NCI-H345 treated with DMSO at 0.1 percent for 48 hours (cell line): ENCODE measurements at regions not wholly inside any gene's neighbourhood (a gene's known extent, or its start where the extent isn't known, plus 50 kb on each side); places are given as distances from the start of the nearest gene placed in this dataset.
A peak's percentile ranks its signal among the peaks of the same experiment; 100 is the strongest.
"Not testable (repeated sequence)": the region's sequence is repeated elsewhere in the genome, so short reads cannot be mapped to it uniquely, and the experiment has no call there.

Experiments
- DNase-seq: peaks from one replicate; lab custom pipeline; 2025; ENCODE audit not compliant: unreplicated experiment; lab: John Stamatoyannopoulos, UW

DNA sequence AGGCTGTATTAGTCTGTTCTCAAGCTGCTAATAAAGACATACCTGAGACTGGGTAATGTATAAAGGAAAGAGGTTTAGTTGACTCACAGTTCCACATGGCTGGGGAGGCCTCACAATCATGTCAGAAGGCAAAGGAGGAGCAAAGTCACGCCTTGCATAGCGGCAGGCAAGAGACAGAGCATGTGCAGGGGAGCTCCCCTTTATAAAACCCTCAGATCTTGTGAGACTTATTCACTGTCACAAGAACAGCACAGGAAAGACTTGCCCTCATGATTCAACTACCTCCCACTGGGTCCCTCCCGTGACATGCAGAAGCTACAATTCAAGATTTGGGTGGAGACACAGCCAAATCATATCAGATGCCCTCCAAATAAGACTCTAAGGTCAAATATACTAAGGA, 139.4 kb upstream of the TOP1 start:
- DNase-seq, result not testable (repeated sequence)

DNA sequence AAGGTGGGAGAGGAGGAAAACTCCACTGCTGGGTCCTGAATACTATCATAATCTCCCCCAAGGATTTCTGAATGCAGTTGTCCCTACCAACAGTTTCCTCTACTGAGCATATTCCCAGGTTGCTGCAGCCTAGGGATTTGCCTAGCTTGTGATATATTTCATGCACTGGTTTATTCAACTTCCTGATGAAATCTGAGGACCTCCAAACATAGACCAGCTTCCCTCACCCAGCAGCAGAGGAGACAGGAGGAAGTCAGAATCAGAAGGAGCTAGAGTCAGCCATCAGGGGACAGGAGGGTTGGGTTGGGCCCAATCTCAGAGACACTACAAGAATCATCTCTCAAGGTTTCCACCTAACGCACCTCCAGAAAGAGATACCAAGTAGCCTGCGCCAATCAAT, 138.4 kb upstream of the TOP1 start:
- no peak for DNase-seq

DNA sequence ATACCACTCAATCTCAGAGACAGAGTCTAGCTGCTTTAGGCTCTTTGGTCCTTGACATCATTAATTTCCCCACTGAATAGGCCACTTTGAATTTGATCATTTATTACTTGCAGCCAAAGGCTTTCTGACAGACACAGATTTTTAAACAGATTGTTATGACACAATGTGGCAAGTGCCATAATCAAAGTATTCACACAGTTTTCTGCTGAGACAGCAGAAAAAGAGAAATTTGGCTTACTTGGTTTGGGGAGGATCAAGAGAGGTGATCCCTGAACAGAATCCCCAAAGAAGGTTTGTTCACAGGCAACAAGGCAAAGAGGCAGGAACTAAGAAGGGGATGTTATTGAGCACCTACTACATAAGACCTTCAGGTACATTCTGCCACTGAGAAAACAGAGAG, 138.0 kb upstream of the TOP1 start:
- DNase-seq, result no peak

DNA sequence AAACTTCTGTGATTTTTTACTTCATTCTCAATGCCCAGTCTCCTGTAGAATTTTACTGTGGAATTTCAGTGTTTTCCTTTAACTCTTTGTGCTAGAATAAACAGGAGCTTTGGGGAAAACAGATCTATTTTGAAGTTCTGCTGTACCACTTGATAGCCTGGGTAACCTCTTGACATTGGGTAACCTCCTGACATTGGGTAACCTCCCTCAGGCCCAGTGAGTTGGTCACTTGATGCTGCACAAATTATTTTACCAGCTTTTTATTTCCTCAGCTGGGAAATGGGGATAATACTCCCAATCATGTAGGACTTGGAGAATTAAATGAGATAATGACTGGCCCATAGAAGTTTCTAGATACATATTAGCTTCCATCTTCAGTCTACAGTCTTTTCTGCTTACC, 137.3 kb upstream of the TOP1 start:
- DNase-seq, result no peak

GRCh38 chr20:40892642-40893041, 136.0 kb upstream of the TOP1 start:
- DNase-seq, result no peak

- no peak for DNase-seq
Measured at GRCh38 chr20:40893610-40894236, 134.9 kb upstream of the TOP1 start.

DNA sequence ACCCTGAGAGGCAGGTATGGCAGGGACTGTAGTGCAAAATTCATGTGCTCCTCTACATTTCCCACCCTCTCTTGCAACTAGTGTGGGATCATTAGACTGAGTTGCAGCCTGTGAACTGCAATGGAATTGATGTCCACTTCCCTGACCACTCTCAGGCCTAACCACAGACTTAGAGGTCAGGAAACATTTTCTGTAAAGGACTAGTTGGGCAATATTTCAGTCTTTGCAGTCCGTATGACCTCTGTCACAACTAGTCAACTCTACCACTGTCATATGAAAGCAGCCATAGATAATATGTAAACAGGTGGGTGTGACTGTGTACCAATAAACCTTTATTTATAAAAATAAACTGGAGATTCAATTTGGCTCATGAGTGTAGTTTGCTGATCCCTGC, 134.4 kb upstream of the TOP1 start:
- DNase-seq, result no peak

DNA sequence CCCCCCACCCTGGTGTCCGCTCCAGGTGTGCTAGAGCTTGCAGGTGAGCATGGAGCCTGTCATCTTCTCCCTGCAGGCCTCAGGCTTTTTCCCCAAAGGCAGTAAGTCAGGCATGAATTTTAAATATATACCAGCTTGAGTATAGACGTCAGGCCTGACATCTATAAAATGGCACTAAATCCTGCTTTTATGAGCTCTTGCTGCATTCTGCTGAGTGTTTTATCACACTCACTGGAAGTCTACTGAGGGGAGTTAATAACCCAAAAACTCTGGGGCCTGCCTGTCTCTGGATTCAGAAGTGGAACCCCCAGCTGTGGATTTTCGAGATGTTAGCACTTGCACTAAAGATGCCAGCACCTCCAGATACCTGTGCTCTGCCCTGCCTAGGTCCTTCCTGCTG, 133.4 kb upstream of the TOP1 start:
- peak; percentile 85 for DNase-seq

GRCh38 chr20:40896814-40897700, 131.6 kb upstream of the TOP1 start:
- DNase-seq, result peak; percentile 8

- no peak for DNase-seq
Measured at GRCh38 chr20:40899344-40899743, 129.3 kb upstream of the TOP1 start.

DNA sequence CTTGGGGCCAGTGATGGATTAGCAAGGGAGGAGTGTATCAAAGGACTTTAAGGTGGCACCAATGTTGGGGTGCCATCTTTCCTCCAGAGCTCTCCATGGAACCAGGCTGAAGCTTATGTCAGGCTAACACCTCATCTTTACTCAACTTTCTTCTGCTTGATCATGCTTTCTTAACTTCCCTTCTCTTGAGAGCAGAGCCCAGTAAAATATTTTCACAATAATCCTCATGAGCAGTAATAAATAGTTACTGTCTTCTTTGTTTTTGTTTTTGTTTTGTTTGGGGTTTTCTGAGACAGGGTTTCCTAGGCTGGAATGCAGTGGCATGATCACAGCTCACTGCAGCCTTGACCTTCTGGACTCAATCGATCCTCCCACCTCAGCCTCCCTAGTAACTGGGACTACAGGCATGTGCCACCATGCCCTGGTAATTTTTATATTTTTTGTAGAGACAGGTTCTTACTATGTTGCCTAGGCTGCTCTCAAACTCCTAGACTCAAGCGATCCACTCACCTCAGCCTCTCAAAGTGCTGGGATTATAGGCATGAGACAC, 127.9 kb upstream of the TOP1 start:
- no peak for DNase-seq

DNA sequence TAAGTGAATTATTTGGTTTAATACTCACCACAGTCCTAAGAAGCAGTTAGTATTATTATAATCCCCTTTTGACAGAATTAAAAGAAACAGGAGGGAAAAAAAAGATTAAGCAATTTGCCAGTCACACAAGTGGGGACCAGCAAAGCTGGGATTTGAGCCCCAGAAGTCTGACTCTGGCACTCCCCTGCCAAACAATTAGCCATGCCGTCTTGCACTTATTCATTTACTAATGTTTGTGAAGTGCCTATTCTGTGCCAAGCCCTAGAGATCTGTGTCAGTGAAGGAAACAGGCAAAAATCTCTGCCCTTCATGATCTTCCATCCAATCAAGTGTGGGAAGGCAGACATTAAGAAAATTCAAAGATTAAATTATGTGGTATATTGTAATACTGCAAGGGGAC, 126.0 kb upstream of the TOP1 start:
- no peak for DNase-seq

GRCh38 chr20:40908309-40908708, 120.3 kb upstream of the TOP1 start:
- DNase-seq, result no peak

DNA sequence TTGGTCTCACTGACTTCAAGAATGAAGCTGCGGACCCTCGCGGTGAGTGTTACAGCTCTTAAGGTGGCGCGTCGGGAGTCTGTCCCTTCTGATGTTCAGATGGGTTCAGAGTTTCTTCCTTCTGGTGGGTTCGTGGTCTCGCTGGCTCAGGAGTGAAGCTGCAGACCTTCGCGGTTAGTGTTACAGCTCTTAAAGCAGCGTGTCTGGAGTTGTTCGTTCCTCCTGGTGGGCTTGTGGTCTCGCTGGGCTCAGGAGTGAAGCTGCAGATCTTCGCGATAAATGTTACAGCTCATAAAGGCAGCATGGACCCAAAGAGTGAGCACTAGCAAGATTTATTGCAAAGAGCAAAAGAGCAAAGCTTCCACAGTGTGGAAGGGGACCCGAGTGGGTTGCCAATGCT, 119.1 kb upstream of the TOP1 start:
- not testable (repeated sequence) for DNase-seq

DNA sequence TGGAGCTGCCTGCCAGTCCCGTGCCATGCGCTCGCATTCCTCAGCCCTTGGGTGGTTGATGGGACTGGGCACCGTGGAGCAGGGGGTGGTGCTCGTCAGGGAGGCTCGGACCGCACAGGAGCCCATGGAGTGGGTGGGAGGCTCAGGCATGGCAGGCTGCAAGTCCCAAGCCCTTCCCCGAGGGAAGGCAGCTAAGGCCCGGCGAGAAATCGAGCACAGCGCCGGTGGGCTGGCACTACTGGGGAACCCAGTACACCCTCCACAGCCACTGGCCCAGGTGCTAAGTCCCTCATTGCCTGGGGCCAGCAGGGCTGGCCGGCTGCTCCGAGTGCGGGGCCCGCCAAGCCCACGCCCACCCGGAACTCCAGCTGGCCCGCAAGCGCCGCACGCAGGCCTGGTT, 118.2 kb upstream of the TOP1 start:
- DNase-seq, result not testable (repeated sequence)

DNA sequence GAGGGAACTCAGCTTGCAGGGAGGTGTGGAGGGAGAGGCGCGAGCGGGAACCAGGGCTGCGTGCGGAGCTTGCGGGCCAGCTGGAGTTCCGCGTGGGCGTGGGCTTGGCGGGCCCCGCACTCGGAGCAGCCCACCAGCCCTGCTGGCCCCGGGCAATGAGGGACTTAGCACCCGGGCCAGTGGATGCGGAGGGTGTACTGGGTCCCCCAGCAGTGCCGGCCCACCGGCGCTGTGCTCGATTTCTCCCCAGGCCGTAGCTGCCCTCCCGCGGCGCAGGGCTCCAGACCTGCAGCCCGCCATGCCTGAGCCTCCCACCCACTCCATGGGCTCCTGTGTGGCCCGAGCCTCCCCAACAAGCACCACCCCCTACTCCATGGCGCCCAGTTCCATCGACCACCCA, 117.5 kb upstream of the TOP1 start:
- not testable (repeated sequence) for DNase-seq

- no peak for DNase-seq
Measured at GRCh38 chr20:40913224-40914185, 115.1 kb upstream of the TOP1 start.

DNA sequence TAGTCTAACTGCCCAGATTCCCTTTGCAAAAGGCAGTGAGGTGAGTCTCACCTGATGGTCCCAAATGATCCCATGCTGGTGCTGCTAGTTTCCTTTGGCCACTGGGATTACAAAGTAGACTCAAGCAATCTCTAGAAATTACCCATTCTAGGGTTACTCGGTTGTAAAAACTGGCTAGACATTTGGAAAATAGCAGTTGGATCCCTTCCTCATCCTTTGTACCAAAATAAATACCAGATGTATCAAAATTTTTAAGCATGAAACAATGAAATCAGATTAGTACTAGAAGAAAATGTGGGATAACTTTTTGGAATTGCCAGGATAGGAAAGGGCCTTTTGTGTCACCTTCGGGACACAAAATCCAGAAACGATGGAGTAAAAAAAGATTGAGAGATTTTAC, 112.9 kb upstream of the TOP1 start:
- DNase-seq, result no peak

DNA sequence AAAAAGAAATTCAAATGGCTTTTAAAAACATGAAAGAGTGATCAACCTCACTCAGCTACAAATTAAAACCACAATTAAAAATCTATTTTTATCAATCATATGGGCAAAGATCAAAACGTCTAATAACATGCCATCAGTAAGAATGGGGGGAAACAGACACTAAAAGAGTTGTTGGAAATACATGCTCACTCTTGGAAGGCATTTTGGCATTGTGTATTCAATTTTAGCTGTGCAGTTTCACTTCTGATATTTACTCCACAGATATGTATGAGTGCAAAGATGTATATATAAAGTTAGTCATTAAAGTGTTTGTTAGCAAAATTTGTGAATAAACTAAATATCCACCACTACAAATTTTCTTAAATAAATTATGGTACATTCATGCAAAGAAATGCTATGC, 112.3 kb upstream of the TOP1 start:
- DNase-seq, result no peak

- no peak for DNase-seq
Measured at GRCh38 chr20:40920291-40920690, 108.3 kb upstream of the TOP1 start.

GRCh38 chr20:40922865-40923264, 105.8 kb upstream of the TOP1 start:
- DNase-seq, result no peak
